Sigmoid colon (tissue), 6 donors: ENCODE measurements at regions not wholly inside any gene's neighbourhood (a gene's known extent, or its start where the extent isn't known, plus 50 kb on each side); places are given as distances from the start of the nearest gene placed in this dataset.

Source experiments
- DNase-seq: peaks from one replicate; pipeline ENCODE4 v3.0.0-alpha.2; 2019
- H3K27ac ChIP-seq, 4 donors: fragments of 200-600 bp; sonication (generic); one replicate each; pipeline ENCODE4 v1.5.1; 2016 to 2019; ENCODE audit warnings: mild to moderate bottlenecking in 1 of 4
- H3K27me3 ChIP-seq, 3 donors: fragments of 200-600 bp; sonication (generic); one replicate each; pipeline ENCODE4 v1.5.1; 2019; ENCODE audit warnings: mild to moderate bottlenecking in 1 of 3
- H3K36me3 ChIP-seq, 4 donors: fragments of 200-600 bp; sonication (generic); one replicate each; pipeline ENCODE4 v1.5.1; 2016 to 2019
- H3K4me1 ChIP-seq, 4 donors: fragments of 200-600 bp; sonication (generic); one replicate each; pipeline ENCODE4 v1.5.1; 2017 to 2019
- H3K4me3 ChIP-seq, 4 donors: fragments of 200-600 bp; sonication (generic); one replicate each; pipeline ENCODE4 v1.5.1; 2017 to 2019; ENCODE audit warnings: mild to moderate bottlenecking in 2 of 4, moderate library complexity in 1 of 4
- H3K9me3 ChIP-seq, 4 donors: fragments of 200-600 bp in 3 of 4; sonication (generic) in 3 of 4; one replicate each; pipeline versions ENCODE4 v1.5.1 to v1.6.1; 2013 to 2019
- CTCF ChIP-seq, 4 experiments: fragments of 450-650 bp in 3 of 4; fragments of 200-600 bp in 1 of 4; IDR thresholded peaks; one replicate each; pipeline ENCODE4 v1.5.1; 2016 to 2019; ENCODE audit warnings: antibody characterized with exemption in 4 of 4, mild to moderate bottlenecking in 3 of 4, moderate library complexity in 2 of 4
- EP300 ChIP-seq, 4 donors: sonication (generic); formaldehyde crosslinking; IDR thresholded peaks; one replicate each; pipeline ENCODE4 v1.6.1; 2017; ENCODE audit warnings: antibody characterized with exemption in 4 of 4
- POLR2A ChIP-seq, 2 donors: fragments of 450-650 bp; IDR thresholded peaks; one replicate each; pipeline ENCODE4 v1.6.1; 2016; ENCODE audit warnings: antibody characterized with exemption in 2 of 2, mild to moderate bottlenecking in 2 of 2, moderate library complexity in 2 of 2
- POLR2AphosphoS5 ChIP-seq, 4 donors: sonication (generic); formaldehyde crosslinking; IDR thresholded peaks; one replicate each; pipeline ENCODE4 v1.6.1; 2017; ENCODE audit warnings: antibody characterized with exemption in 4 of 4
- WGBS, 2 donors: extraction: QIAGEN DNeasy Blood & Tissue Kit; methylation state at CpG; one replicate each; pipeline ENCODE4 v1.1.7; 2013; 5-methylcytosine and 5-hydroxymethylcytosine counted together
- intact Hi-C: fragments of 100-400 bp; cut with DNase I; formaldehyde crosslinking; loops from one replicate; pipeline ENCODE4 v1.15.1; 2023
- donor health status: healthy with polysubstance abuse.
- donor health status: healthy.

DNA sequence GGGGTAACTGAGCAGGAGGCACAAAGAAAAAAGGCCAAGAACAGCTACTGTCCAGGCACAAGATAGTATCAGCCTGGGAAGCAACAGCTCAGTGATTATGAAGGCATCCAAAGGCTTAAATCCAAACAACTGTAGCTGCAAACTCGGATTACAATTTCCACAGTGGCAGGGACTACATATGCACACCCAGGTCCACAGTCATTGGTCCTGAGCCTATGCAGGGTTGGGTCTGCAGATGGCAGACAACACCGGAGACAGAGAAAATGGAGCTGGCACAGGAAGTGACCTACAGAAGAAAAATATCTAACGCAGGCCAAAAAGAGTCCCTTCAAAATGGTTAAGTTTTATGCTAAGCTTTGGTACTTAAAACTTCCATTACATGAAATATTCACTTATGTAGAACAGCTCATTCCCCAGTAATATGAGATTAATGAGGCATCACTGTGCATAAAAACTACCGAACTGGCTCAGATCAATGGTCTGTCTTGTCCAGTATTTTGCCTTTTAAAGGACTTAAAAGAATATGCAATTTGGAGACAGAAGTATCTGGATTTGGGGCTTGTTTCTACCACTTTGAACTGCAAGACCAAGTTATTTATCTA is 132.1 kb downstream of the SUCLG1 start:
- DNase-seq, result no peak
- Histone ChIP-seq H3K36me3 (no peaks in the 10 kb centered on the region), H3K4me3 (no peak overlapping the region), H3K27ac (no peak overlapping the region), H3K4me1 (no peaks in the 10 kb centered on the region), H3K27me3 (no peaks in the 10 kb centered on the region), H3K9me3 (no peaks in the 10 kb centered on the region)
- intact Hi-C loops, result no loop called here
- no peak for TF ChIP-seq CTCF (IDR thresholded peaks at IDR 0.05)
- TF ChIP-seq POLR2A (IDR thresholded peaks at IDR 0.05), result no peak
- no peak for TF ChIP-seq POLR2AphosphoS5 (IDR thresholded peaks at IDR 0.05)
- TF ChIP-seq EP300 (IDR thresholded peaks at IDR 0.05), result no peak
- 87 to 89% methylated on average over 4 of the region's 4 CpGs for WGBS, 2 donors

GRCh38 chr2:84323890-84324289 is 135.2 kb downstream of the SUCLG1 start:
- Histone ChIP-seq H3K4me3 (no peak overlapping the region), H3K4me1 (no peaks in the 10 kb centered on the region), H3K27ac (no peak overlapping the region), H3K9me3 (no peaks in the 10 kb centered on the region), H3K27me3 (no peaks in the 10 kb centered on the region), H3K36me3 (no peaks in the 10 kb centered on the region)
- TF ChIP-seq POLR2A (IDR thresholded peaks at IDR 0.05) (no peak), CTCF (IDR thresholded peaks at IDR 0.05) (no peak), EP300 (IDR thresholded peaks at IDR 0.05) (no peak), POLR2AphosphoS5 (IDR thresholded peaks at IDR 0.05) (no peak)
- no peak for DNase-seq
- intact Hi-C loops, result no loop called here
- WGBS, 2 donors, result 54 to 61% methylated on average over 2 of the region's 2 CpGs

DNA sequence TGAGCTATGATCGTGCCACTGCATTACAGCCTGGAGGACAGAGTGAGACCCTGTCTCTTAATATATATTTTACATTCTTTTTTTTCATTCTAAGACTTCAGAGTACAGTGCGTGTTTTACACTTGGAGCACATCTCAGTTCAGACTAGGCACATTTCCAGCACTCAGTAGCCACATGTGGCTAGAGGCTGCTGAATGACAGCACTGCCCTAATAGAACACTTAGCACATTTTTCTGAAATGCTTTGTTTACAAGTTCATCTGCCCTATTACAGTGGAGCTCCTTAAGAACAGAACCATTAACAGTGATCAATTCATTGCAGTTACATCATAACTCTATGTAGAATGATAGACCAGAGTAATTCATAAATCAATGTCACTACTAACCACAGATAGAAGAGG is 138.1 kb downstream of the SUCLG1 start:
- intact Hi-C loops, result no loop called here
- H3K4me3 ChIP-seq, result no peak overlapping the region
- H3K27me3 ChIP-seq, result no peaks in the 10 kb centered on the region
- H3K36me3 ChIP-seq, result no peaks in the 10 kb centered on the region
- WGBS, 2 donors, result 87 to 91% methylated on average over 2 of the region's 2 CpGs
- DNase-seq, result no peak
- no peak overlapping the region for H3K27ac ChIP-seq
- no peaks in the 10 kb centered on the region for H3K9me3 ChIP-seq
- H3K4me1 ChIP-seq, result no peaks in the 10 kb centered on the region
- TF ChIP-seq POLR2AphosphoS5 (IDR thresholded peaks at IDR 0.05) (no peak), POLR2A (IDR thresholded peaks at IDR 0.05) (no peak), CTCF (IDR thresholded peaks at IDR 0.05) (no peak)

- Histone ChIP-seq H3K27me3 (no peaks in the 10 kb centered on the region), H3K9me3 (no peaks in the 10 kb centered on the region), H3K36me3 (no peaks in the 10 kb centered on the region), H3K4me1 (no peaks in the 10 kb centered on the region), H3K4me3 (no peak overlapping the region), H3K27ac (no peak overlapping the region)
- intact Hi-C loops, result no loop called here
- no peak for DNase-seq
- 88 to 96% methylated on average over 6 of the region's 6 CpGs for WGBS, 2 donors
- TF ChIP-seq CTCF (IDR thresholded peaks at IDR 0.05) (no peak), POLR2AphosphoS5 (IDR thresholded peaks at IDR 0.05) (no peak), POLR2A (IDR thresholded peaks at IDR 0.05) (no peak), EP300 (IDR thresholded peaks at IDR 0.05) (no peak)
Measured at GRCh38 chr2:84319581-84319980, 139.5 kb downstream of the SUCLG1 start.

GRCh38 chr2:84317135-84317534 is 141.9 kb downstream of the SUCLG1 start:
- no peak overlapping the region for H3K4me3 ChIP-seq
- H3K27ac ChIP-seq, result no peak overlapping the region
- intact Hi-C loops, result no loop called here
- no peaks in the 10 kb centered on the region for H3K9me3 ChIP-seq
- no peak for DNase-seq
- WGBS, 2 donors, result 91 to 93% methylated on average over 2 of the region's 2 CpGs
- H3K4me1 ChIP-seq, result no peaks in the 10 kb centered on the region
- TF ChIP-seq POLR2AphosphoS5 (IDR thresholded peaks at IDR 0.05), result no peak
- no peaks in the 10 kb centered on the region for H3K36me3 ChIP-seq
- no peaks in the 10 kb centered on the region for H3K27me3 ChIP-seq
